ENCODE measurements at regions not wholly inside any gene's neighbourhood (a gene's known extent, or its start where the extent isn't known, plus 50 kb on each side); places are given as distances from the start of the nearest gene placed in this dataset.

- FAIRE-seq, result no peak
- no peak for TF ChIP-seq CTCF (IDR thresholded peaks at IDR 0.05; ENCODE audit: borderline replicate concordance, extremely low read depth, insufficient read depth)
- Histone ChIP-seq H3K4me1 (ENCODE audit: control insufficient read depth in 2 of 3, insufficient read depth in 2 of 3, low read depth in 1 of 3, low read length in 3 of 3) (no peaks in the 10 kb centered on the region), H3K9me3 (ENCODE audit: control insufficient read depth in 2 of 3, insufficient read depth in 1 of 3, low read length in 3 of 3) (no peaks in the 10 kb centered on the region), H3K27me3 (ENCODE audit: control insufficient read depth, insufficient read depth, low read length) (no peaks in the 10 kb centered on the region), H3K9ac (ENCODE audit: low read length in 3 of 3) (no peak overlapping the region), H3K36me3 (ENCODE audit: control insufficient read depth in 2 of 3, insufficient read depth in 3 of 3, low read length in 3 of 3) (no peaks in the 10 kb centered on the region), H3K4me3 (ENCODE audit: low read length in 3 of 3) (no peak overlapping the region), H3K27ac (ENCODE audit: low read depth in 2 of 2, low read length in 2 of 2) (no peak overlapping the region)
- no peak for DNase-seq
- intact Hi-C loops (cut with DNase I), result no loop called here
Observed at GRCh38 chr2:144965172-144965571, 445.3 kb upstream of the ZEB2 start.

GRCh38 chr2:144963031-144963430 is 443.1 kb upstream of the ZEB2 start:
- intact Hi-C loops (cut with DNase I), result no loop called here
- H3K27ac ChIP-seq (ENCODE audit: low read depth in 2 of 2, low read length in 2 of 2), result no peak overlapping the region
- H3K27me3 ChIP-seq (ENCODE audit: control insufficient read depth, insufficient read depth, low read length), result no peaks in the 10 kb centered on the region
- FAIRE-seq (no peak), DNase-seq (no peak)
- no peaks in the 10 kb centered on the region for H3K4me1 ChIP-seq (ENCODE audit: control insufficient read depth in 2 of 3, insufficient read depth in 2 of 3, low read depth in 1 of 3, low read length in 3 of 3)
- no peaks in the 10 kb centered on the region for H3K9me3 ChIP-seq (ENCODE audit: control insufficient read depth in 2 of 3, insufficient read depth in 1 of 3, low read length in 3 of 3)
- no peaks in the 10 kb centered on the region for H3K36me3 ChIP-seq (ENCODE audit: control insufficient read depth in 2 of 3, insufficient read depth in 3 of 3, low read length in 3 of 3)
- H3K9ac ChIP-seq (ENCODE audit: low read length in 3 of 3), result no peak overlapping the region
- no peak for TF ChIP-seq CTCF (IDR thresholded peaks at IDR 0.05; ENCODE audit: borderline replicate concordance, extremely low read depth, insufficient read depth)
- no peak overlapping the region for H3K4me3 ChIP-seq (ENCODE audit: low read length in 3 of 3)

GRCh38 chr2:144959416-144959815 is 439.5 kb upstream of the ZEB2 start:
- FAIRE-seq, result no peak
- H3K4me1 ChIP-seq (ENCODE audit: control insufficient read depth in 2 of 3, insufficient read depth in 2 of 3, low read depth in 1 of 3, low read length in 3 of 3), result no peaks in the 10 kb centered on the region
- intact Hi-C loops (cut with DNase I), result no loop called here

More at GRCh38 chr2:144959416-144959815, 439.5 kb upstream of the ZEB2 start:
- no peak for TF ChIP-seq CTCF (IDR thresholded peaks at IDR 0.05; ENCODE audit: borderline replicate concordance, extremely low read depth, insufficient read depth)
- no peak overlapping the region for H3K4me3 ChIP-seq (ENCODE audit: low read length in 3 of 3)
- no peaks in the 10 kb centered on the region for H3K36me3 ChIP-seq (ENCODE audit: control insufficient read depth in 2 of 3, insufficient read depth in 3 of 3, low read length in 3 of 3)
- H3K27ac ChIP-seq (ENCODE audit: low read depth in 2 of 2, low read length in 2 of 2), result no peak overlapping the region
- H3K27me3 ChIP-seq (ENCODE audit: control insufficient read depth, insufficient read depth, low read length), result no peaks in the 10 kb centered on the region
- no peak for DNase-seq
- no peak overlapping the region for H3K9ac ChIP-seq (ENCODE audit: low read length in 3 of 3)
- no peaks in the 10 kb centered on the region for H3K9me3 ChIP-seq (ENCODE audit: control insufficient read depth in 2 of 3, insufficient read depth in 1 of 3, low read length in 3 of 3)

All from kidney (tissue), 13 donors.